ENCODE measurements at regions not wholly inside any gene's neighbourhood (a gene's known extent, or its start where the extent isn't known, plus 50 kb on each side); places are given as distances from the start of the nearest gene placed in this dataset.

DNA sequence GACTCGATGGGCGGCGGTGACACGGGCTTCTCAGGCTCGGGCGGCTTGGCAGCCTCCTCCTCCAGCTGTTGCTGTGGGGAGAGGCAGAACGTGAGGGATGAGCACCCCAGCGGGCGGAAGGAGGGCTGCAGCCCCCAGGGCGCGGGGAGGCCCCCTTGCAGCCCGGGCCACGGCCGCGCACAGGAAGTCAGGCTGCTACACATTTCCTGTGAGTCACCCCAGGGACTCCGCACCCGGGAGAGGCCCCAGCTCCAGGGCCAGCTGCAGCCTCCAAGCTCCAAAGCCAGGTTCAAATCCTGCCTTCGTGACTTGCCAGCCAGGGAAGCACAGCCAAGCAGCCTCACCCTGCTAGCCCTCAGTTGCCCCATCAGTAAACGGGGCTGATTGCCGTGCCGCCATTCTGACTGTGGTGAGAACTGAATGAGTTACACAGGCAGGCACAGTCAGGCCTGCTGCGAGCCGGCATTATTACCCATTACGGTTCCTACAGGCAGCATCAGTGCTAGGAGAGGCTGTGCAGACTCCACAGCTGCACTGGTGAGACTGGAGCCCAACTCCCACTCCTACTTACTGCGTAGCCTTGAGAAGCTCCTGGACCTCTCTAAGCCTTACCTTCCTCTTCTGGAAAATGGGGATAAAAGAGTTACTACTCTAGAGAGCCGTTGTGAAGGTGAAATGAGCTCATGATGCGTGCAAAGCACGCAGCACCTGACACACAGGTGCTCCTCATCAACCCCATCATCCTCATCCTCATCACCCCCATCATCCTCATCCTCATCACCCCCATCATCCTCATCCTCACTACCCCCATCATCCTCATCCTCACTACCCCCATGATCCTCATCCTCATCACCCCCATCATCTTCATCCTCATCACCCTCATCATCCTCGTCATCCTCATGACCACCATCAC lies 100.9 kb downstream of the NCOR2 start:
- no peak overlapping the region for H3K4me3 Mint-ChIP-seq
- intact Hi-C loops (cut with micrococcal nuclease), result no loop called here
- H3K27ac Mint-ChIP-seq, result no peak overlapping the region
- peaks cover 100% of the 10 kb centered on the region for H3K36me3 Mint-ChIP-seq (ENCODE audit: low read depth)
- H3K4me1 Mint-ChIP-seq (ENCODE audit: low read depth), result peaks cover 50% of the 10 kb centered on the region
- H3K9me3 Mint-ChIP-seq, result peaks cover 19% of the 10 kb centered on the region
- no peaks in the 10 kb centered on the region for H3K27me3 Mint-ChIP-seq

DNA sequence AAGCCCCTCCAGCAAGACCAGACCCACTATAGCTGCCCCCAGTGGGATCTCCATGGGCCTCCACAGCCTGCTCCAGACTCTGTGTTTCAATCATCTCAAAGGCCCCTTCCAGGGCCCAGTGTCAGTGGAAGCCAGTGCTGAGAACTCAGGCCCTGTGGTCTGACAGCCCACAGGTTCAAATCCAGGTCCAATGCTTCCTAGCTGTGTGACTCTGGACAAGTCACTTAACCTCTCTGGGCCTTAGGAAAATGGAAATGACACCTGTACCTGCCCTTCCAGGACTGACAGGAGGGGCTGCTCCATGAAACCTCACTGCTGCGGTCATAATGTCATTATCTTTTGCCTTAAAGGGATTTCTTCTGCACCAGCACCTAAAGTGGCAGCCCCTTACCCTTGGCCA lies 101.9 kb downstream of the NCOR2 start:
- no peak overlapping the region for H3K27ac Mint-ChIP-seq
- H3K9me3 Mint-ChIP-seq, result peaks cover 17% of the 10 kb centered on the region
- peaks cover 100% of the 10 kb centered on the region for H3K36me3 Mint-ChIP-seq (ENCODE audit: low read depth)
- H3K27me3 Mint-ChIP-seq, result peaks cover 1% of the 10 kb centered on the region
- intact Hi-C loops (cut with micrococcal nuclease), result no loop called here
- no peak overlapping the region for H3K4me3 Mint-ChIP-seq
- H3K4me1 Mint-ChIP-seq (ENCODE audit: low read depth), result peaks cover 50% of the 10 kb centered on the region

DNA sequence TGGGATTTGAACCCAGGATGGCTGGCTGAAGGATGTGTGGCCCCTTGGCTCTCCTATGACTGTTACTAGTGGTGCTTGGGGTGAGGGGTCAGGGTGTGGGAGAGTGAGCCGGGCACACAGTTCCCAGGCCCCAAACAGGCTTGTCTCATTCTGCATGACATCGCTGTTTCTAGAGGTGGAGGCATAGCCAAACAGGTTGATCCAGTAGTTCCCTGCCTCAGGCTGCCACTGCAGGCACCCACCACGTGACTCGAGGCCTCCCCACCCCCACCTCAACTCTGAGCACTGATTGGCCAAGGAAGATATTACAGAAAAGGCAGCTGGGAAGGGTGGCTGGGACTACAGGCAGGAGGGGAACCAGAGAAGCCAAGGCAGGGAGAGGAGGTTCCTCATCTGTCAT lies 102.6 kb downstream of the NCOR2 start:
- Mint-ChIP-seq H3K27ac (no peak overlapping the region), H3K36me3 (ENCODE audit: low read depth) (peaks cover 100% of the 10 kb centered on the region), H3K4me1 (ENCODE audit: low read depth) (peaks cover 50% of the 10 kb centered on the region), H3K27me3 (peaks cover 1% of the 10 kb centered on the region), H3K9me3 (peaks cover 11% of the 10 kb centered on the region), H3K4me3 (no peak overlapping the region)
- intact Hi-C loops (cut with micrococcal nuclease), result no loop called here

DNA sequence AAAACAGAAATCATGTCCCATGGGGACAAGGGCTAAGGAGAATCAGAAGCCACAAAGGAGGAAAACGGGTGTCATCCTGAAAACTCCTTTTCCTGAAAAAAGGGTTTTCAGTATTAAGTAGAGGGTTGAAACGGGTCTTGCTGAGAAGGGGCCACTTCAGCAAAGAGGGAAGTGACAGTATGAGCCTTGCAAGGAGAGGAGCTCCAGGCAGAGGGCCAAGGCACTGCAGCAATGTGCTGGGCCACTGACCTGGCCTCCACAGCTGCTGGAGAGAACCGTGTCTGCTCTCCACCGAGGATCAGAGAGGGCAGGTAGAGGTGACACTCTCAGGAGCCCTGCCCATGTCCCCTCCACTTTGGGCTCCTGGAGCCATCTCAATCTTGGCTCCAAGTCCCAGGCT lies 103.3 kb downstream of the NCOR2 start:
- Mint-ChIP-seq H3K9me3 (peaks cover 3% of the 10 kb centered on the region), H3K36me3 (ENCODE audit: low read depth) (peaks cover 100% of the 10 kb centered on the region), H3K27me3 (peaks cover 1% of the 10 kb centered on the region), H3K27ac (no peak overlapping the region), H3K4me1 (ENCODE audit: low read depth) (peaks cover 48% of the 10 kb centered on the region), H3K4me3 (no peak overlapping the region)
- intact Hi-C loops (cut with micrococcal nuclease), result no loop called here

DNA sequence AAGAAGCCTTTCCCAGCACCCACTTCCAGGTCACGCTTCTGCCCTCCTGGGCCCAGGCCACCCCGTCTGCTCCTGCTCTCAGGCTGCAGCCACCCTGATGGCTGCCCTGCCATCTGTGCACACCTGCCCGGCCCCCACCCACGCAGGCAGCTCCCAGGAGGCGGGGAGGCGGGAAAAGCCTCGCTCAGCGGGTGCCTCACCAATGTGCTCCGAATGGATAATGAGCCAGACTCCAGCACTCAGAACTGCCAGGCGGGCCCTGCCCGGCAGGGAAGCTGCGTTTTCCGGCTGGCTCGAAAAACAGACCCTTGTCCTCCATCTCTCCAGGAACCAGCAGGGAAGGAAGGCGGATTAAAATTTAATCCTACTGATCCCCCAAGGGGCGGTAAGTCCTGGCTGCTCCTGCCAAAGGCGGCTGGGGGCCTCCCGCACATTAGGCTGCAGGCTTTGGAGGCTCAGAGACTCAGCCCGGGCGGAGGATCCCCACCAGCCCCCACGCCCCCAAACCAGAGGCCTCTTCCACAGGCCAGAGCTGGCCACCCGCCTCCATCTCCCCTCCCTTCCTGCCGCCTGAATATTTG lies 104.0 kb downstream of the NCOR2 start:
- no peaks in the 10 kb centered on the region for H3K9me3 Mint-ChIP-seq
- H3K27me3 Mint-ChIP-seq, result peaks cover 1% of the 10 kb centered on the region
- H3K36me3 Mint-ChIP-seq (ENCODE audit: low read depth), result peaks cover 100% of the 10 kb centered on the region
- intact Hi-C loops (cut with micrococcal nuclease), result no loop called here
- H3K27ac Mint-ChIP-seq, result no peak overlapping the region
- peaks cover 49% of the 10 kb centered on the region for H3K4me1 Mint-ChIP-seq (ENCODE audit: low read depth)
- H3K4me3 Mint-ChIP-seq, result no peak overlapping the region

DNA sequence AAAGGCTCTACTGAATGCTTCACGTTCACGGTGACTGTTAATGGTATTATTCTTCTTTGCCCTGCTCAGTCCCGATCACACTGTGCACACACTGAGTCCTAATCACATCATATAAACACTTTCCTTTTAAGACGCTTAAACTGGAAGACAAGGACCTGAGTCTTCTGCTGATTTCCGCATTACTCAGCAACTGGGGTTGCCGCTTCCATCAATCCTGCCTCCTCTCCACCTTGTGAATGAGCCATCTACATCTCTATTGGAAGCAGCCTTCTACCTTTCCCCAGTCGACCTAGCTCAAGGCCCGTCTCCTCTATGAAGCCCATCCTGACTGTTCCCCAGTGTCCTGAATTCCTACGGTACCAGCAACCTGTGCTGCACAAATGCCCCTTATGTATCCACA lies 104.7 kb downstream of the NCOR2 start:
- Mint-ChIP-seq H3K36me3 (ENCODE audit: low read depth) (peaks cover 99% of the 10 kb centered on the region), H3K9me3 (no peaks in the 10 kb centered on the region), H3K4me3 (no peak overlapping the region), H3K4me1 (ENCODE audit: low read depth) (peaks cover 51% of the 10 kb centered on the region), H3K27ac (no peak overlapping the region), H3K27me3 (peaks cover 1% of the 10 kb centered on the region)
- intact Hi-C loops (cut with micrococcal nuclease), result no loop called here

DNA sequence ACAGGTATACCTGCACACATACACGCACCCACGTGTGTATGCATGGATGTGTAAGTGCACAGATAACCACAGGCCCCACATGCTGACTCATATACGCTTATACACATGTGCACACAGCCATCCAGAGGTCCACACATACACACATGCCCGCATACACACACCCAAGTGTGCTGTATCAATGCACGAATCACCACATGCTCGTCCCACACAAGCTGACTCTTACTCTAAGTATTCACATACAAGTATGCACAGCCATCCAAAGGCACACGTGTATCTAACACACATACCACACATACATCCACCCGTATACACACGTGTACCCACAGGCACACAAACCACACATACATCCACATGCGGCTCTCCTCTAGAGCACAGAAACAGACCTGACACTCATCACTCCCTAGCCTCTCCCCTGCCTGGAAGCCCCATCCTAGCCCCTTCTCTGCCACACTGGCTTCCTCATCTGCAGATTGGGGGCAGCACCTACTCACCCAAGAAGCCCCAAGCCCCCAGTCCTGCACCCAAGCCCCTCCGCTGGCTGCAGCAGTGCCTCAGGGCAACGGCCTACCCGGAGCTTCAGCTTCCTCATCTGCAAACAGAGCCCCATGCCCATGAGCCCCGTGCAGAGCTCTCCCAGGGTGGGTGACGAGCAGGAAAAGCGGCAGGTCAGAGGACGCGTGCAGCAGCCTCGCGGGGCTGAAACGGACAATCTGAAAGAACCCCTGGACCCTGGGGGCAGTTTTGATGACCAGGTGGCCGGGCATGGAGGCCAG lies 105.4 kb downstream of the NCOR2 start:
- no peak overlapping the region for H3K4me3 Mint-ChIP-seq
- intact Hi-C loops (cut with micrococcal nuclease), result no loop called here
- peaks cover 51% of the 10 kb centered on the region for H3K4me1 Mint-ChIP-seq (ENCODE audit: low read depth)
- H3K27ac Mint-ChIP-seq, result no peak overlapping the region
- H3K36me3 Mint-ChIP-seq (ENCODE audit: low read depth), result peaks cover 92% of the 10 kb centered on the region
- H3K9me3 Mint-ChIP-seq, result no peaks in the 10 kb centered on the region
- peaks cover 1% of the 10 kb centered on the region for H3K27me3 Mint-ChIP-seq

DNA sequence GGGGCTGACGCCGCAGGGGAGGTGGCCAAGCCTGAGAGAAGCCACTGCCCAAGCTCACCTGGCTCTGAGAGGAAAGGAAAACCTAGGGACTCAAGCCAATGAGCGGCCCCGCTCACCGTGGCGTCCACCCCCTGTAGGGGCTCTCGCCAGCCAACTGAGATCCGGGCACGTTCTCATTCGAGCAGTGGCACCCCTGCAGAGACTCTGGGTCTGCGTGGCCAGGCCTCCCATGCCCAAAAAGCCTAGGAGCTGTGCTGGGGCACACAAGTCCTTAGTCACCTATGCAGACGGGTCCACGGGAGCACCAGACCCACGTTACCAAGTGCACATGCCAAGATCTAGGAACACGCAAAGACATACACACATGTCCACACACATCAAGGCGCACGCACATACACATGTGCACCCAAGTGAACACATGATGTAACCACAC lies 106.2 kb downstream of the NCOR2 start:
- Mint-ChIP-seq H3K4me1 (ENCODE audit: low read depth) (peaks cover 51% of the 10 kb centered on the region), H3K36me3 (ENCODE audit: low read depth) (peaks cover 89% of the 10 kb centered on the region), H3K27me3 (peaks cover 1% of the 10 kb centered on the region), H3K27ac (no peak overlapping the region), H3K4me3 (no peak overlapping the region), H3K9me3 (no peaks in the 10 kb centered on the region)
- intact Hi-C loops (cut with micrococcal nuclease), result no loop called here

DNA sequence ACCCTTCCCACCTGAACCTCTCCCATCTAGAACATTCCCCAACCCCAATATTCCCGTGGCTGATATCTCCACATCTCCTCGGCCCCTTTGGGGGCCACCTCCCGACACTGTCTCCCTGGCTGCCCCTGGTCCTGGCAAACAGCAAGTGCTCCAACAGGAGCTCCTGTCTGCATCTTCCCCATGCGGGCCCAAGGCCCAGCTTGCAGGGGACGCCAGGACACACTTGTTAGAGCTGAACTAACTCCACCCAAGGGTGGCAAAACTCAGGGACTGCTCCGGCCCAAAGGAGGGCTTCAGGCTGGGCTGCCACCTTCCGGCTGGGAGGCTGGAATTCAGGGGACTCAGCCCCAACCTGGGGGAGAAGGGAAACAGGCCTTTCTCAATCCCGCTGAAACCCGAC lies 106.6 kb downstream of the NCOR2 start:
- Mint-ChIP-seq H3K27me3 (peaks cover 1% of the 10 kb centered on the region), H3K9me3 (no peaks in the 10 kb centered on the region), H3K27ac (no peak overlapping the region), H3K36me3 (ENCODE audit: low read depth) (peaks cover 89% of the 10 kb centered on the region), H3K4me3 (no peak overlapping the region), H3K4me1 (ENCODE audit: low read depth) (peaks cover 51% of the 10 kb centered on the region)
- intact Hi-C loops (cut with micrococcal nuclease), result no loop called here

DNA sequence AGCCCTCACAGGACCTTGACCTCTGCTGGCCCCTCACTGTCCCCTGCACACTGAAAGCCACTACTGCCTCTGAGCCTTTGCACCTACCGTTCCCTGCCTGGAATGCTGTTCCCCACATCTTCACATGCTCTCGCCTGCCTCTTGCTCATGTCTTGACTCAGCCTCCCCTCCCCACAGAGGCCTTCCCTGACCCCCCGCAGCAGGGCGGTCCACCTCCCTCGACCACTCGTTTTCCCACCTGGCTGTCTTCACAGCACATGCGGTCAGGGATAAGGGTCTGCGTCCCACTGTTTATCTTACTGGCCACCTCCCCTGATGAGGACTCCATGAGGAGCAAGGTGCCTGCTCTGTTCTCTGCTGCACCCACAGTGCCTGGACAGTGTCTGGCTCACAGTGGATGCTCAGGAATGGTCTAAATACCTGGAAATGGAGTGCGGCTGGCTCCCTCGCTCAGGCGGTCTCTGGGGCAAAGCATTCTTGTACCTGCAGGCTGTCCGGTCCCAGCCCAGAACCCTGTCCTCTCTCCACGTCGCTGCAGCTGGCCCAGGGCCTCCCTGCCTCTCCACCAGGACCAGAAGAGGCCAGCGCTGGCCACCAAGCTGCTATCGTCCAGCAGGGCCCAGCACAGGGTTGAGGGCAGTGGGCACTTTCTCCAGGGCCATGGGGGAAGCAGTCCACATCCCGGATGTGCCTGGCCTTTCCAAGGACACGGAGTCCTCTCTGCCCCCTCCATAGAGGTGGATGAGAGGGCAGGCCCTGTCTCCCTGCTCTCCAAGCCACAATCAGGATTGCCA lies 107.4 kb downstream of the NCOR2 start:
- intact Hi-C loops (cut with micrococcal nuclease), result loop anchor here (5.0 kb wide), 2 partner anchors 47 to 102 kb away; no protein-coding TSS in a partner anchor
- peaks cover 89% of the 10 kb centered on the region for H3K36me3 Mint-ChIP-seq (ENCODE audit: low read depth)
- H3K27me3 Mint-ChIP-seq, result peaks cover 1% of the 10 kb centered on the region
- H3K9me3 Mint-ChIP-seq, result no peaks in the 10 kb centered on the region
- peaks cover 52% of the 10 kb centered on the region for H3K4me1 Mint-ChIP-seq (ENCODE audit: low read depth)
- H3K27ac Mint-ChIP-seq, result no peak overlapping the region
- no peak overlapping the region for H3K4me3 Mint-ChIP-seq

DNA sequence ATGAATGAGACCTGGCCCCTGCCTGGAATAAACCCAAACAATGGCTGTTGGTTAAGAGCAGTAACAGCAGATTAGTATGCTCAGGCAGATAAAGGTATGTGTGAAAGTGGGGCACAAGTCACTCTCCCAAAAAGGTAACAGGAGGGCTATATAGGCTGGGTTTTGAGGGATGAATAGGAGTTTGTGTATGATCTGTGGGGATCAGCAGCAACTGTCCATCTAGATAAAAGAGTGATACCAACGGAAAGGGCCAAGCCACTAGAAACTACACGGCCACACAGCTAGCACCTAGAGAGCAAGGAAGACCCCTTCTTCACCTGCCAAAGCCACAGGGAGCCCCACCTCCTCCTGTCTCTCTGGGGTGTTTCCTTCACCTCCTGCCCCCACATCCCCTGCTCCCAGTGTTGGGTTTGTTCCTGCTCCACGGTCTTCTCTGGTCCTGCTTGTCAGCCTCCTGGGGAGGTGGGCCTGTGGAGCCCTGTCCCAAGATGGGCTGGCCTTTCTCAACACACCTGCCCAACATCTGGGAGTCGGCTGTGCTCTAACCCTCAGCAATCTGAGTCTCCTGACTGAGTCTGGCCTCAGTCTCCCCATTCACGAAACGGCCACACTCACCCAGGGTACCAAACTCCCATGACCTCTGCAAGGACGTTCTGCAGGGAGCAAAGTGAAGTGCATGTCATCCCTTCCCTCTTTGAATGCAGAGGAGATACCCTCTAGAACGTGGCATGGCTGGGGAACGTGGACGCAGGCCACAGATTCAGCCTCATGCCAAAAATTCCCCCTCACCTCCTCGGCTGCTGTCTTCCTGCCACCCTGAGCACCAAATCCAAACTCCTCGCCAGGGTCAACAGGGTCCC lies 108.2 kb downstream of the NCOR2 start:
- peaks cover 89% of the 10 kb centered on the region for H3K36me3 Mint-ChIP-seq (ENCODE audit: low read depth)
- no peaks in the 10 kb centered on the region for H3K9me3 Mint-ChIP-seq
- intact Hi-C loops (cut with micrococcal nuclease), result loop anchor here (5.0 kb wide), 2 partner anchors 48 to 103 kb away; no protein-coding TSS in a partner anchor
- no peak overlapping the region for H3K27ac Mint-ChIP-seq
- peaks cover 52% of the 10 kb centered on the region for H3K4me1 Mint-ChIP-seq (ENCODE audit: low read depth)
- peaks cover 1% of the 10 kb centered on the region for H3K27me3 Mint-ChIP-seq
- H3K4me3 Mint-ChIP-seq, result no peak overlapping the region

DNA sequence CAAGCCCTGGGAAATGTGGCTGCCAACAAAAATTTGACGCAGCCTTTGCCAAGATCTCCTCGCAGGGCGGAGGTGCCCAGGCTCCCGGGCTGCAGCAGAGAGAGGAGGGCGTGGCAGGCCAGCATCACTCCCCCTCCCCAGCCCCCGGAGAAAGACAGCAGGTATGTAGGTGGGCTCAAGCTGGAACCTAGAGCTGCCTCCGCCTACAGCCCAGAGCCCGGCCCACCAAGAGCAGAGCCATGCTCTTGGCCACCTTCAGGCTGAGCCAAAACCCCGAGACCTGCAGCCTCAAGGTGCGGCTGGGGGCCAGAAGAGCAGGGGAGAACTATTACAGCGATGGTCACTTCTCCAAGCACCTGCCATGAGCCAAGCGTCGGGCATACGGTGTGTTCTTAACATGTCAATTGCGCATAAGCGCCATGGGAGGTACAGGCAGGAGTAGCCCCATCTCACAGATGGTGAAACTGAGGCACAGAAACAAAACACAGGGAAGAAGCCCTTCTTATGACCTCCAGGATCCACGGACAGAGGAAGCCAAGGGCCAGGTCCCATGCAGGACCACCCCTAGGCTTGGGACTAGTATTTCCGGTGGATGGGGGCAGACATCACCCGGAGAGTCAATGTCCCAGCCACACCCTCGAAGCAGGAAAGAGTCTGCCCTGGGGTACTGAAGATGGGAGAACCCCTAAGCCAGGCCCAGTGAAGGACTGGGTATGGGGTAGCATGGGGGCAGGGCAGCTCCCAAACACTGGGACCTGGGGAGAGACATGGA lies 109.0 kb downstream of the NCOR2 start:
- H3K9me3 Mint-ChIP-seq, result no peaks in the 10 kb centered on the region
- H3K4me1 Mint-ChIP-seq (ENCODE audit: low read depth), result peaks cover 55% of the 10 kb centered on the region
- intact Hi-C loops (cut with micrococcal nuclease), result loop anchor here (5.0 kb wide), 2 partner anchors 49 to 104 kb away; no protein-coding TSS in a partner anchor
- H3K36me3 Mint-ChIP-seq (ENCODE audit: low read depth), result peaks cover 85% of the 10 kb centered on the region
- H3K27ac Mint-ChIP-seq, result no peak overlapping the region
- peaks cover 1% of the 10 kb centered on the region for H3K27me3 Mint-ChIP-seq
- no peak overlapping the region for H3K4me3 Mint-ChIP-seq

Data from dendritic cell treated with granulocyte-macrophage colony-stimulating factor and Interleukin-4, amounts not matched to agents 40 ng/mL and 50 ng/mL, for 4 days (primary cell).